GM23338 (cell line): ENCODE measurements at regions not wholly inside any gene's neighbourhood (a gene's known extent, or its start where the extent isn't known, plus 50 kb on each side); places are given as distances from the start of the nearest gene placed in this dataset.

Experiments
- CREB1 ChIP-seq: fragments of 250-450 bp; sonication (Bioruptor Pico); IDR thresholded peaks from 2 replicates; pipeline ENCODE4 v1.5.0; 2020; ENCODE audit warnings: low read depth, mild to moderate bottlenecking, moderate library complexity
- EZH2 ChIP-seq: fragments of 200-600 bp; sonication (generic); IDR thresholded peaks from one replicate; pipeline ENCODE4 v1.8.0; 2017; ENCODE audit warnings: antibody characterized with exemption, mild to moderate bottlenecking, low read depth; ENCODE audit not compliant: unreplicated experiment
- EZH2phosphoT487 ChIP-seq: fragments of 200-600 bp; sonication (generic); IDR thresholded peaks from one replicate; pipeline ENCODE4 v1.8.1; 2018; ENCODE audit warnings: antibody characterized with exemption; ENCODE audit not compliant: unreplicated experiment
- JUNB ChIP-seq: IDR thresholded peaks from one replicate; pipeline ENCODE4 v1.6.1; 2016; ENCODE audit warnings: antibody characterized with exemption; ENCODE audit not compliant: unreplicated experiment
- POLR2AphosphoS5 ChIP-seq: IDR thresholded peaks from 2 replicates; pipeline ENCODE4 v1.6.1; 2016; ENCODE audit warnings: antibody characterized with exemption, low read depth
- ZNF114 ChIP-seq: fragments of 250-450 bp; sonication (Bioruptor Pico); IDR thresholded peaks from 2 replicates; pipeline ENCODE4 v1.5.0; 2020; ENCODE audit warnings: mild to moderate bottlenecking, moderate library complexity
- TF ChIP-seq, protein P1 (sequence below), 2 experiments: fragments of 200-600 bp in 1 of 2; sonication (generic) in 1 of 2; conservative IDR thresholded peaks; 2 replicates each; pipeline versions ENCODE4 v1.5.1 to v1.6.1; 2016 to 2017; ENCODE audit warnings: antibody characterized with exemption in 2 of 2, low read depth in 2 of 2, mild to moderate bottlenecking in 2 of 2, moderate library complexity in 1 of 2
- TF ChIP-seq, protein P2 (sequence below): IDR thresholded peaks from one replicate; pipeline ENCODE4 v1.6.1; 2018; ENCODE audit warnings: antibody characterized with exemption; ENCODE audit not compliant: unreplicated experiment

DNA sequence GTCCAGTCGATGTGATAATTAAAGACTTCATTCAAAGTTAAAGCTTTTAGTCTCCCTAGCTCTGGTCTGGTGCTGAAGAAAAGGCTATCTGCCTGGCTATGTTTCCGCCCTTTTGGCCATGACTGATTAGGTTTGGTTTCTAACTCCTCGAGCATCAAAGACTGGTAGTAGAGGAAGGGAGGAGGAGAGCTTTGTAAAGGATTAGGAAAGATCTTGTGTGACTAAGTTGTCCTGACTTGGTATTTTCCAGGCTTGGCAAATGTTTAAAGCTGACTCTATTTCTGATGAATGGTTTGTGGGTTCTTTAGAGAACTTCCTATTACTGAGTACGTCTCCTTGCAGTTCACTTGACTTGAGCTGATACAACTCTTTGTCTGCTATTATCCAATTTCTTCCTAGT lies 312.9 kb downstream of the GJA1 start:
- TF ChIP-seq, protein P1, sequence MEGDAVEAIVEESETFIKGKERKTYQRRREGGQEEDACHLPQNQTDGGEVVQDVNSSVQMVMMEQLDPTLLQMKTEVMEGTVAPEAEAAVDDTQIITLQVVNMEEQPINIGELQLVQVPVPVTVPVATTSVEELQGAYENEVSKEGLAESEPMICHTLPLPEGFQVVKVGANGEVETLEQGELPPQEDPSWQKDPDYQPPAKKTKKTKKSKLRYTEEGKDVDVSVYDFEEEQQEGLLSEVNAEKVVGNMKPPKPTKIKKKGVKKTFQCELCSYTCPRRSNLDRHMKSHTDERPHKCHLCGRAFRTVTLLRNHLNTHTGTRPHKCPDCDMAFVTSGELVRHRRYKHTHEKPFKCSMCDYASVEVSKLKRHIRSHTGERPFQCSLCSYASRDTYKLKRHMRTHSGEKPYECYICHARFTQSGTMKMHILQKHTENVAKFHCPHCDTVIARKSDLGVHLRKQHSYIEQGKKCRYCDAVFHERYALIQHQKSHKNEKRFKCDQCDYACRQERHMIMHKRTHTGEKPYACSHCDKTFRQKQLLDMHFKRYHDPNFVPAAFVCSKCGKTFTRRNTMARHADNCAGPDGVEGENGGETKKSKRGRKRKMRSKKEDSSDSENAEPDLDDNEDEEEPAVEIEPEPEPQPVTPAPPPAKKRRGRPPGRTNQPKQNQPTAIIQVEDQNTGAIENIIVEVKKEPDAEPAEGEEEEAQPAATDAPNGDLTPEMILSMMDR (conservative IDR thresholded peaks at IDR 0.05; ENCODE audit: low read depth in 2 of 2): no peak
- TF ChIP-seq EZH2phosphoT487 (no peak), EZH2 (no peak), CREB1 (no peak), POLR2AphosphoS5 (no peak), JUNB (no peak), ZNF114 (CRISPR knock-in tag) (no peak)
- TF ChIP-seq, protein P2, sequence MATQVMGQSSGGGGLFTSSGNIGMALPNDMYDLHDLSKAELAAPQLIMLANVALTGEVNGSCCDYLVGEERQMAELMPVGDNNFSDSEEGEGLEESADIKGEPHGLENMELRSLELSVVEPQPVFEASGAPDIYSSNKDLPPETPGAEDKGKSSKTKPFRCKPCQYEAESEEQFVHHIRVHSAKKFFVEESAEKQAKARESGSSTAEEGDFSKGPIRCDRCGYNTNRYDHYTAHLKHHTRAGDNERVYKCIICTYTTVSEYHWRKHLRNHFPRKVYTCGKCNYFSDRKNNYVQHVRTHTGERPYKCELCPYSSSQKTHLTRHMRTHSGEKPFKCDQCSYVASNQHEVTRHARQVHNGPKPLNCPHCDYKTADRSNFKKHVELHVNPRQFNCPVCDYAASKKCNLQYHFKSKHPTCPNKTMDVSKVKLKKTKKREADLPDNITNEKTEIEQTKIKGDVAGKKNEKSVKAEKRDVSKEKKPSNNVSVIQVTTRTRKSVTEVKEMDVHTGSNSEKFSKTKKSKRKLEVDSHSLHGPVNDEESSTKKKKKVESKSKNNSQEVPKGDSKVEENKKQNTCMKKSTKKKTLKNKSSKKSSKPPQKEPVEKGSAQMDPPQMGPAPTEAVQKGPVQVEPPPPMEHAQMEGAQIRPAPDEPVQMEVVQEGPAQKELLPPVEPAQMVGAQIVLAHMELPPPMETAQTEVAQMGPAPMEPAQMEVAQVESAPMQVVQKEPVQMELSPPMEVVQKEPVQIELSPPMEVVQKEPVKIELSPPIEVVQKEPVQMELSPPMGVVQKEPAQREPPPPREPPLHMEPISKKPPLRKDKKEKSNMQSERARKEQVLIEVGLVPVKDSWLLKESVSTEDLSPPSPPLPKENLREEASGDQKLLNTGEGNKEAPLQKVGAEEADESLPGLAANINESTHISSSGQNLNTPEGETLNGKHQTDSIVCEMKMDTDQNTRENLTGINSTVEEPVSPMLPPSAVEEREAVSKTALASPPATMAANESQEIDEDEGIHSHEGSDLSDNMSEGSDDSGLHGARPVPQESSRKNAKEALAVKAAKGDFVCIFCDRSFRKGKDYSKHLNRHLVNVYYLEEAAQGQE: no peak
